ENCODE measurements at regions not wholly inside any gene's neighbourhood (a gene's known extent, or its start where the extent isn't known, plus 50 kb on each side); places are given as distances from the start of the nearest gene placed in this dataset.

DNA sequence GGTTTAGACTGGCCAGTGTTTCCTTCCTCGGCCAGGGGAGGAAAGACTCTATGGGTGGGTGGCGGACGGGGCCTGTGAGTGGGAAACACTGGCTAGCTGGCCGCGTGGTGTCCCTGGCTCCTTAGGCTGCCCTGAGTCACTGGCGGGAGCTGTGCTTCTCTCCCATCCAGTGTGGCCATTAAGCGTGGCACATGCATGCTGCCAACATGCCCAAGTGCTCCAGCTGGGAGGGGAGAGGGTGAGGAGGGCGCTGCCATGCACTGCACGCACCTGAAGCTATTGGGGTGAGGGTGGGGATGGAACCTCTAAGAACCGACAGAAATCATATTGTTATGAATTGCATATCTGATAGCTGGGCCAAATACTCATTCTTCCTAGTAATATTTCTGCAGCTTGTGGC is 270.8 kb downstream of the CALCRL start:
- no peak overlapping the region for H2AFZ ChIP-seq (ENCODE audit: low read depth, low read length)
- 8% methylated on average over 10 of the region's 10 CpGs for WGBS (ENCODE audit: insufficient coverage, low coverage, missing lambda C conversion rate)
- no peak for DNase-seq (ENCODE audit: extremely low read depth in 1 of 4, low spot score in 3 of 4)
- no TSS peak for BruUV-seq (replicated peaks)
- FAIRE-seq: no peak
- H3K36me3 ChIP-seq (ENCODE audit: control insufficient read depth, insufficient read depth, low read length): no peaks in the 10 kb centered on the region
- CTCF ChIA-PET (ENCODE audit: low intra/inter-chr PET ratio): no interaction called here
- no peaks in the 10 kb centered on the region for H3K79me2 ChIP-seq (ENCODE audit: control insufficient read depth, insufficient read depth, low read length)
- in situ Hi-C loops (cut with MboI): no loop called here
- H3K9me1 ChIP-seq (ENCODE audit: control insufficient read depth, insufficient read depth, low read length): no peaks in the 10 kb centered on the region
- no peaks in the 10 kb centered on the region for H4K20me1 ChIP-seq (replicated peaks; ENCODE audit: control insufficient read depth, insufficient read depth, low read length)
- POLR2A ChIA-PET: no interaction called here
- intact Hi-C loops (cut with micrococcal nuclease): no loop called here
- H3K4me1 ChIP-seq (replicated peaks in 1 of 2; ENCODE audit: control insufficient read depth in 2 of 2, insufficient read depth in 2 of 2, low read length in 2 of 2): no peaks in the 10 kb centered on the region
- H3K4me2 ChIP-seq (ENCODE audit: insufficient read depth, low read length): no peak overlapping the region
- H3K9me3 ChIP-seq (replicated peaks; ENCODE audit: control insufficient read depth, insufficient read depth, low read depth, low read length): peaks cover 2% of the 10 kb centered on the region; the same call in 1 of the 2 replicates
- TF ChIP-seq, protein P1, sequence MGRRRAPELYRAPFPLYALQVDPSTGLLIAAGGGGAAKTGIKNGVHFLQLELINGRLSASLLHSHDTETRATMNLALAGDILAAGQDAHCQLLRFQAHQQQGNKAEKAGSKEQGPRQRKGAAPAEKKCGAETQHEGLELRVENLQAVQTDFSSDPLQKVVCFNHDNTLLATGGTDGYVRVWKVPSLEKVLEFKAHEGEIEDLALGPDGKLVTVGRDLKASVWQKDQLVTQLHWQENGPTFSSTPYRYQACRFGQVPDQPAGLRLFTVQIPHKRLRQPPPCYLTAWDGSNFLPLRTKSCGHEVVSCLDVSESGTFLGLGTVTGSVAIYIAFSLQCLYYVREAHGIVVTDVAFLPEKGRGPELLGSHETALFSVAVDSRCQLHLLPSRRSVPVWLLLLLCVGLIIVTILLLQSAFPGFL (CRISPR knock-in tag; IDR thresholded peaks at IDR 0.05): no peak
- no peak for TF ChIP-seq XRCC3 (IDR thresholded peaks at IDR 0.05)
- TF ChIP-seq LCOR (CRISPR knock-in tag; IDR thresholded peaks at IDR 0.05): no peak
- TF ChIP-seq ZBTB7A (IDR thresholded peaks at IDR 0.05; ENCODE audit: borderline replicate concordance, control insufficient read depth, low read depth, low read length): no peak
- no peak for TF ChIP-seq EP400 (IDR thresholded peaks at IDR 0.05)
- TF ChIP-seq PRMT5 (CRISPR knock-in tag; IDR thresholded peaks at IDR 0.05): no peak
- TF ChIP-seq TSC22D4 (tag; IDR thresholded peaks at IDR 0.05): no peak
- no peak for TF ChIP-seq ZEB2 (IDR thresholded peaks at IDR 0.05)
- TF ChIP-seq ZNF282 (CRISPR knock-in tag; IDR thresholded peaks at IDR 0.05): no peak
- no peaks in the 10 kb centered on the region for H3K27me3 ChIP-seq (ENCODE audit: control insufficient read depth in 2 of 2, insufficient read depth in 2 of 2, low read length in 2 of 2)
- no peak for ATAC-seq
- no peak overlapping the region for H3K4me3 ChIP-seq
- H3K27ac ChIP-seq (ENCODE audit: extremely low read depth, low read depth, low read length): no peak overlapping the region
- no peak overlapping the region for H3K9ac ChIP-seq (ENCODE audit: insufficient read depth in 1 of 2, low read depth in 2 of 2, low read length in 2 of 2)

Measured in K562 (cell line).